Bronchial epithelial cell (primary cell): ENCODE measurements at regions not wholly inside any gene's neighbourhood (a gene's known extent, or its start where the extent isn't known, plus 50 kb on each side); places are given as distances from the start of the nearest gene placed in this dataset.

Experiments used
- DNase-seq: peaks from one replicate; pipeline ENCODE4 v3.0.0-alpha.2; 2010; ENCODE audit warnings: low read depth
- FAIRE-seq: peaks from 2 replicates; lab custom pipeline; 2011; peaks lifted over from hg19 to GRCh38; lab: Jason Lieb, UNC
- H3K27me3 ChIP-seq: 2 replicates; pipeline ENCODE4 v1.5.1; 2011; ENCODE audit warnings: low read length; ENCODE audit not compliant: control insufficient read depth, insufficient read depth
- H3K36me3 ChIP-seq: 2 replicates; pipeline ENCODE4 v1.5.1; 2011; ENCODE audit warnings: low read length; ENCODE audit not compliant: control insufficient read depth, insufficient read depth
- H3K4me3 ChIP-seq: 2 replicates; pipeline ENCODE4 v1.5.1; 2011; ENCODE audit warnings: mild to moderate bottlenecking, low read depth, low read length, control low read depth
- CTCF ChIP-seq: IDR thresholded peaks from 2 replicates; pipeline ENCODE4 v1.5.1; 2011; ENCODE audit warnings: mild to moderate bottlenecking, moderate library complexity, low read length, control low read depth, inconsistent platforms; ENCODE audit not compliant: insufficient read depth, severe bottlenecking

- FAIRE-seq, result no peak
- peaks cover 1% of the 10 kb centered on the region for H3K27me3 ChIP-seq
- no peak for DNase-seq
- H3K36me3 ChIP-seq, result no peaks in the 10 kb centered on the region
- no peak for TF ChIP-seq CTCF
- H3K4me3 ChIP-seq, result no peak overlapping the region
Observed at GRCh38 chr12:124711344-124711743, 143.9 kb upstream of the NCOR2 start.

- DNase-seq (no peak), FAIRE-seq (no peak)
- no peak for TF ChIP-seq CTCF
- Histone ChIP-seq H3K27me3 (peaks cover 1% of the 10 kb centered on the region), H3K4me3 (no peak overlapping the region), H3K36me3 (no peaks in the 10 kb centered on the region)
Observed at GRCh38 chr12:124709722-124710687, 142.6 kb upstream of the NCOR2 start.

- no peak for TF ChIP-seq CTCF
- DNase-seq (no peak), FAIRE-seq (no peak)
- no peak overlapping the region for H3K4me3 ChIP-seq
- peaks cover 3% of the 10 kb centered on the region for H3K27me3 ChIP-seq
- H3K36me3 ChIP-seq, result no peaks in the 10 kb centered on the region
Observed at GRCh38 chr12:124707316-124707715, 139.9 kb upstream of the NCOR2 start.

- TF ChIP-seq CTCF, result no peak
- FAIRE-seq, result no peak
Observed at GRCh38 chr12:124706363-124706762, 139.0 kb upstream of the NCOR2 start.

GRCh38 chr12:124705545-124706138 lies 138.2 kb upstream of the NCOR2 start:
- no peak overlapping the region for H3K4me3 ChIP-seq
- no peak for FAIRE-seq

More at GRCh38 chr12:124706363-124706762, 139.0 kb upstream of the NCOR2 start:
- DNase-seq, result no peak
- Histone ChIP-seq H3K36me3 (no peaks in the 10 kb centered on the region), H3K27me3 (peaks cover 1% of the 10 kb centered on the region), H3K4me3 (no peak overlapping the region)

More at GRCh38 chr12:124705545-124706138, 138.2 kb upstream of the NCOR2 start:
- no peak for DNase-seq
- Histone ChIP-seq H3K27me3 (peaks cover 1% of the 10 kb centered on the region), H3K36me3 (no peaks in the 10 kb centered on the region)
- no peak for TF ChIP-seq CTCF
